ENCODE measurements at regions not wholly inside any gene's neighbourhood (a gene's known extent, or its start where the extent isn't known, plus 50 kb on each side); places are given as distances from the start of the nearest gene placed in this dataset.

DNA sequence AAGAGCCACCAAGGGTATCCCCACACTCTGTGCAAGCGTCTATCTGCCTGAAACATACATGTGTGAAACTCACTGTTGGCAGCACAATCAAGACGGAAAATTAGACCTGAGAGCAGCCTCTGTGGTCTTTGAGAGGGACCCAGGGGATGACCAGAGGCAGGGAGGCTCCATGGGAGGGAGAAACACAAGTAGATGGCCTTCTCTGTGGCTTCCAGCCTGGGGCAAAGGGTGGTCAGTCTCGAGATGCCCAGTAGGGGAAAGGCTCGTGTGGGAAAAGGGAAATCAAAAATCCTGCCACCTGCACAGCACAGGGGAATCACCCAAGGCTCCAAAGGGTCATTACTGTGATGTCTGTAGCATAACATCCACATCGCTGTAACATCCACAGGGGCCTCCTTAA lies 823.3 kb downstream of the KCNJ18 start:
- TF ChIP-seq, protein P1, sequence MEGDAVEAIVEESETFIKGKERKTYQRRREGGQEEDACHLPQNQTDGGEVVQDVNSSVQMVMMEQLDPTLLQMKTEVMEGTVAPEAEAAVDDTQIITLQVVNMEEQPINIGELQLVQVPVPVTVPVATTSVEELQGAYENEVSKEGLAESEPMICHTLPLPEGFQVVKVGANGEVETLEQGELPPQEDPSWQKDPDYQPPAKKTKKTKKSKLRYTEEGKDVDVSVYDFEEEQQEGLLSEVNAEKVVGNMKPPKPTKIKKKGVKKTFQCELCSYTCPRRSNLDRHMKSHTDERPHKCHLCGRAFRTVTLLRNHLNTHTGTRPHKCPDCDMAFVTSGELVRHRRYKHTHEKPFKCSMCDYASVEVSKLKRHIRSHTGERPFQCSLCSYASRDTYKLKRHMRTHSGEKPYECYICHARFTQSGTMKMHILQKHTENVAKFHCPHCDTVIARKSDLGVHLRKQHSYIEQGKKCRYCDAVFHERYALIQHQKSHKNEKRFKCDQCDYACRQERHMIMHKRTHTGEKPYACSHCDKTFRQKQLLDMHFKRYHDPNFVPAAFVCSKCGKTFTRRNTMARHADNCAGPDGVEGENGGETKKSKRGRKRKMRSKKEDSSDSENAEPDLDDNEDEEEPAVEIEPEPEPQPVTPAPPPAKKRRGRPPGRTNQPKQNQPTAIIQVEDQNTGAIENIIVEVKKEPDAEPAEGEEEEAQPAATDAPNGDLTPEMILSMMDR (IDR thresholded peaks at IDR 0.05): no peak
- TF ChIP-seq POLR2A (IDR thresholded peaks at IDR 0.05): no peak
